HepG2 (cell line): ENCODE measurements at regions not wholly inside any gene's neighbourhood (a gene's known extent, or its start where the extent isn't known, plus 50 kb on each side); places are given as distances from the start of the nearest gene placed in this dataset.

Experiments
- ATAC-seq: fragments of 200-7000 bp; cut with Tn5 transposase; 3 replicates; pipeline ENCODE4 v1.9.1; 2020; ENCODE audit warnings: mild to moderate bottlenecking, moderate library complexity
- BruUV-seq: library from RNA; stranded (reverse); fragments of 400-500 nt; replicated peaks from 2 replicates; lab custom pipeline; 2021; lab: Mats Ljungman, UMichigan
- CTCF ChIA-PET: fragments of 300-600 bp; formaldehyde crosslinking; extraction: SDS; loops from one replicate; lab custom pipeline; 2021; ENCODE audit warnings: low total read pairs, inconsistent platforms, low intra/inter-chr PET ratio; lab: Yijun Ruan, JAX
- POLR2A ChIA-PET: fragments of 350-600 bp; sonication (Branson Sonifier 250); formaldehyde crosslinking; loops from one replicate; lab custom pipeline; 2020; ENCODE audit warnings: antibody characterized with exemption, inconsistent platforms; lab: Yijun Ruan, JAX
- DNase-seq: peaks from one replicate; pipeline ENCODE4 v3.0.0-alpha.2; 2015; ENCODE audit warnings: low spot score
- FAIRE-seq: peaks from 3 replicates; lab custom pipeline; 2011; peaks lifted over from hg19 to GRCh38; lab: Jason Lieb, UNC
- H2AFZ ChIP-seq: one replicate; pipeline ENCODE4 v1.6.1; 2011; ENCODE audit warnings: low read length, inconsistent platforms
- H3K27ac ChIP-seq: fragments of 300-600 bp; 3 replicates; pipeline ENCODE4 v1.8.0; 2011; ENCODE audit warnings: mixed run types, mild to moderate bottlenecking, mixed read lengths, low read length, inconsistent platforms; ENCODE audit not compliant: insufficient read depth; ENCODE audit errors: extremely low read length
- H3K27me3 ChIP-seq, 2 experiments: fragments of 200-600 bp in 1 of 2; 2 replicates in 1 of 2; 3 replicates in 1 of 2; pipeline versions ENCODE4 v1.6.0 to v1.8.0; 2011; ENCODE audit warnings: low read length in 2 of 2, mild to moderate bottlenecking in 2 of 2, moderate library complexity in 2 of 2, inconsistent platforms in 1 of 2; ENCODE audit not compliant: insufficient read depth in 2 of 2, control insufficient read depth in 1 of 2
- H3K36me3 ChIP-seq, 2 experiments: fragments of 200-600 bp in 1 of 2; replicated peaks in 1 of 2; 2 replicates in 1 of 2; 3 replicates in 1 of 2; pipeline versions ENCODE4 v1.5.1 to v1.8.0; 2011; ENCODE audit warnings: low read length in 2 of 2, inconsistent platforms in 1 of 2; ENCODE audit not compliant: insufficient read depth in 2 of 2, control insufficient read depth in 1 of 2
- H3K4me1 ChIP-seq: 2 replicates; pipeline ENCODE4 v1.5.1; 2012; ENCODE audit warnings: low read length, inconsistent platforms; ENCODE audit not compliant: insufficient read depth
- H3K4me2 ChIP-seq: 2 replicates; pipeline ENCODE4 v1.6.0; 2011; ENCODE audit warnings: low read depth, low read length, inconsistent platforms
- H3K4me3 ChIP-seq, 3 experiments: fragments of 200-600 bp in 1 of 3; sonication (generic), shearing (Covaris generic) in 1 of 3; replicated peaks in 1 of 3; 2 replicates each; pipeline ENCODE4 v1.5.1; 2011 to 2016; ENCODE audit warnings: low read length in 3 of 3, inconsistent platforms in 2 of 3, low read depth in 2 of 3, mild to moderate bottlenecking in 2 of 3, control low read depth in 1 of 3, mixed read lengths in 1 of 3; ENCODE audit not compliant: insufficient read depth in 1 of 3
- H3K79me2 ChIP-seq: one replicate; pipeline ENCODE4 v1.6.1; 2011; ENCODE audit warnings: low read length, inconsistent platforms; ENCODE audit not compliant: insufficient read depth
- H3K9ac ChIP-seq: 2 replicates; pipeline ENCODE4 v1.6.0; 2011; ENCODE audit warnings: mild to moderate bottlenecking, low read depth, low read length, inconsistent platforms; ENCODE audit not compliant: insufficient read depth
- H3K9me3 ChIP-seq: 2 replicates; pipeline ENCODE4 v1.5.1; 2012; ENCODE audit warnings: mild to moderate bottlenecking, low read length
- H4K20me1 ChIP-seq: 2 replicates; pipeline ENCODE4 v1.6.0; 2011; ENCODE audit warnings: inconsistent platforms, mild to moderate bottlenecking, low read length, moderate library complexity; ENCODE audit not compliant: insufficient read depth
- BHLHE40 ChIP-seq: IDR thresholded peaks from 2 replicates; pipeline ENCODE4 v1.6.1; 2011; ENCODE audit warnings: low read length, improper control_type of control experiment
- CCAR2 ChIP-seq: fragments of 200-400 bp; formaldehyde crosslinking; optimal IDR thresholded peaks from 2 replicates; pipeline ENCODE3; 2018; ENCODE audit warnings: low read depth, mild to moderate bottlenecking, low read length, moderate library complexity
- DPF2 ChIP-seq: sonication (generic); formaldehyde crosslinking; IDR thresholded peaks from 2 replicates; pipeline ENCODE4 v1.4.0; 2020; ENCODE audit warnings: mild to moderate bottlenecking, low read depth, missing genetic modification reagents, borderline replicate concordance
- KLF16 ChIP-seq, 2 experiments: sonication (generic) in 1 of 2; formaldehyde crosslinking in 1 of 2; IDR thresholded peaks; 2 replicates each; pipeline versions ENCODE4 v1.6.1 to v1.8.0; 2016 to 2023; ENCODE audit warnings: missing genetic modification reagents in 2 of 2, missing compliant biosample characterization in 1 of 2
- MED1 ChIP-seq: sonication (generic); formaldehyde crosslinking; IDR thresholded peaks from 2 replicates; pipeline ENCODE4 v1.4.0; 2020; ENCODE audit warnings: missing genetic modification reagents
- MED8 ChIP-seq: sonication (generic); formaldehyde crosslinking; IDR thresholded peaks from 2 replicates; pipeline ENCODE4 v1.8.1; 2023; ENCODE audit warnings: mild to moderate bottlenecking, missing genetic modification reagents; ENCODE audit not compliant: insufficient replicate concordance
- MIER2 ChIP-seq: IDR thresholded peaks from 2 replicates; pipeline ENCODE4 v1.6.1; 2016; ENCODE audit warnings: missing biosample characterization, missing genetic modification reagents
- MTF1 ChIP-seq: sonication (generic); formaldehyde crosslinking; IDR thresholded peaks from 2 replicates; pipeline ENCODE4 v1.5.0; 2020; ENCODE audit warnings: missing genetic modification reagents
- NCOA2 ChIP-seq: sonication (generic); formaldehyde crosslinking; IDR thresholded peaks from 2 replicates; pipeline ENCODE4 v1.8.0; 2022; ENCODE audit warnings: inconsistent platforms
- NPAS2 ChIP-seq: sonication (generic); formaldehyde crosslinking; IDR thresholded peaks from 2 replicates; pipeline ENCODE4 v1.8.0; 2022; ENCODE audit warnings: mild to moderate bottlenecking, missing genetic modification reagents, borderline replicate concordance
- NRL ChIP-seq: sonication (generic); formaldehyde crosslinking; IDR thresholded peaks from 2 replicates; pipeline ENCODE4 v1.5.0; 2020; ENCODE audit warnings: missing genetic modification reagents, mild to moderate bottlenecking, moderate library complexity, borderline replicate concordance
- PLRG1 ChIP-seq: fragments of 450-650 bp; conservative IDR thresholded peaks from 2 replicates; pipeline ENCODE4 v1.6.1; 2016
- POLR2AphosphoS5 ChIP-seq: IDR thresholded peaks from 2 replicates; pipeline ENCODE4 v1.6.1; 2012; ENCODE audit warnings: low read depth, low read length
- RCOR2 ChIP-seq: IDR thresholded peaks from 2 replicates; pipeline ENCODE4 v1.6.1; 2016; ENCODE audit warnings: missing biosample characterization, missing genetic modification reagents
- SAFB2 ChIP-seq: sonication (generic); formaldehyde crosslinking; IDR thresholded peaks from 2 replicates; pipeline ENCODE4 v1.5.1; 2020; ENCODE audit warnings: missing genetic modification reagents, low read depth, mild to moderate bottlenecking, borderline replicate concordance
- SIN3B ChIP-seq: fragments of 150-350 bp; IDR thresholded peaks from 2 replicates; pipeline ENCODE4 v1.6.1; 2014; ENCODE audit warnings: low read length
- TEAD2 ChIP-seq: sonication (generic); formaldehyde crosslinking; IDR thresholded peaks from 2 replicates; pipeline ENCODE4 v1.9.0; 2021; ENCODE audit warnings: missing genetic modification reagents
- ZEB1 ChIP-seq: IDR thresholded peaks from 2 replicates; pipeline ENCODE4 v1.6.1; 2012; ENCODE audit warnings: mild to moderate bottlenecking, low read depth, inconsistent platforms; ENCODE audit not compliant: insufficient replicate concordance
- ZKSCAN5 ChIP-seq: sonication (generic); formaldehyde crosslinking; IDR thresholded peaks from 2 replicates; pipeline ENCODE4 v1.5.1; 2020; ENCODE audit warnings: mild to moderate bottlenecking, missing genetic modification reagents
- ZNF143 ChIP-seq: sonication (generic); formaldehyde crosslinking; IDR thresholded peaks from 2 replicates; pipeline ENCODE4 v1.4.0; 2020; ENCODE audit warnings: missing genetic modification reagents
- ZNF333 ChIP-seq: sonication (generic); formaldehyde crosslinking; IDR thresholded peaks from 2 replicates; pipeline ENCODE4 v1.4.0; 2020; ENCODE audit warnings: mild to moderate bottlenecking, missing genetic modification reagents, borderline replicate concordance
- ZNF746 ChIP-seq: sonication (generic); formaldehyde crosslinking; IDR thresholded peaks from 2 replicates; pipeline ENCODE4 v1.8.0; 2022; ENCODE audit warnings: mild to moderate bottlenecking, missing genetic modification reagents
- ZNF768 ChIP-seq: sonication (generic); formaldehyde crosslinking; IDR thresholded peaks from 2 replicates; pipeline ENCODE4 v1.4.0; 2020; ENCODE audit warnings: missing genetic modification reagents
- WGBS: methylation state at CpG from one replicate; pipeline ENCODE4 v1.1.6; 2017; ENCODE audit warnings: low lambda C conversion rate; 5-methylcytosine and 5-hydroxymethylcytosine counted together
- in situ Hi-C: cut with HindIII; loops from 2 replicates; pipeline ENCODE4 v1.10.0; 2017; ENCODE audit warnings: low pct_unique_long_range_greater_than_20kb; ENCODE audit not compliant: extremely low pct_ligation_motif_present
- intact Hi-C: fragments of 100-400 bp; cut with micrococcal nuclease; formaldehyde crosslinking; loops from one replicate; pipeline ENCODE4 v1.10.0; 2022; ENCODE audit not compliant: unreplicated experiment

DNA sequence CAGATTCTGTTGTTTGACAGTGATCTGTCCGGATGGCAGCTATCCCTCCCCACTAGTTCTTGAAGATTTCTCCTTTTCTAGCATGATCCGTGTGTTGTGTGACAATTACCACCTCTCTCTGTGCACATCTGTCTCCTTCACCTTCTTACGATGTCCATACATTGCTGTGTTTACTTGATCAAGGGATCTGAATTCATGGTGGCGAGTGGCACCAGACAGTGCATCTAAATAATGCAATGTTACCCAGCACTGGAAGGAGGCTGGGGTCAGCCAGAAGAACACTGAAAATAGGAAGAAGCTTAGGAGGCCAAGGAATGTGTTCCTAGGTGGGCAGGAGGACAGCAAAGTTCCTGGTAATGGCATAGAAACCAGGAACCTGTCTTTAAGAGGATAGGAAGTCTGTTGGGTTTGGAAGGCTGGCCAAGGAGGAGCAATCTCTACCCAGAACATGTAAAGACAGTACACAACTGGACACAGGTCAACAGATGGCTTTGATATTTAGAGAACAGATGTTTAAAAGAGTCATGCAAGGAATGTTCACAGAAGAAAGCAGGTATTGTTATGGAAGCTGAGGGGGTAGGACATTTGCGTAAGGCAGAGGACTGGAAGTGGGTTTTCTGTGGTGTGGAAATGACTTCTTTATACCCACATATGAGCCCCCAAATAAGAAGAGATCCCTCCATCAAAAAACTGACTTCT lies 126.4 kb downstream of the HRH4 start:
- no peaks in the 10 kb centered on the region for H3K79me2 ChIP-seq
- ChIA-PET POLR2A (no interaction called here), CTCF (no interaction called here)
- H3K36me3 ChIP-seq: no peaks in the 10 kb centered on the region
- no peaks in the 10 kb centered on the region for H3K4me1 ChIP-seq
- H3K4me3 ChIP-seq: no peak overlapping the region
- no peak for ATAC-seq
- H3K9ac ChIP-seq: no peak overlapping the region
- TF ChIP-seq SIN3B (no peak), MIER2 (CRISPR knock-in tag) (no peak), ZNF333 (CRISPR knock-in tag) (no peak), MED1 (CRISPR knock-in tag) (no peak), ZEB1 (no peak), RCOR2 (CRISPR knock-in tag) (no peak)
- peaks cover 0 to 5% of the 10 kb centered on the region in 2 experiments; a peak in 2 of 5 replicates for H3K27me3 ChIP-seq
- in situ Hi-C loops: loop anchor here (25.0 kb wide), 1 partner anchor 100 kb away; no protein-coding TSS in a partner anchor
- no peak overlapping the region for H3K4me2 ChIP-seq
- BruUV-seq: no TSS peak
- DNase-seq: no peak
- no peaks in the 10 kb centered on the region for H3K9me3 ChIP-seq
- no peak overlapping the region for H2AFZ ChIP-seq
- 30% methylated on average over 5 of the region's 5 CpGs for WGBS
- H3K27ac ChIP-seq: no peak overlapping the region
- no peak for FAIRE-seq
- intact Hi-C loops: no loop called here
- no peaks in the 10 kb centered on the region for H4K20me1 ChIP-seq

DNA sequence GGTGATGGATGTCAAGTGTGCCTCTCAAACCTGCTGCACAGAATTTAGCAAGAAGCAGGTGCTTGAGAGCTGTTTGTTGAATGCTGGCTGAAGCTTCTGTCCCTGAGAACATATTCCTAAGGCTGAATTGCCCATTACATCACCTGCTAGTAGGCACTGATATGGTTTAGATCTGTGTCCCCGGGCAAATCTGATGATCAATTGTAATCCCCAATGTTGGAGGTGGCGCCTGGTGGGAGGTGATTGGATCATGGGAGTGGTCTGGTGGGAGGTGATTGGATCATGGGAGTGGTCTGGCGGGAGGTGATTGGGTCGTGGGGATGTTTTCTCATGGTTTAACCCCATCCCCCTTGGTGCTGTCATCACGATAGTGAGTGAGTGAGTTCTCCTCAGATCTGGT lies 128.0 kb downstream of the HRH4 start:
- TF ChIP-seq TEAD2 (no peak), ZNF746 (no peak), POLR2AphosphoS5 (no peak), KLF16 (CRISPR knock-in tag; IDR thresholded peaks at IDR 0.05) (no peak), MTF1 (no peak), NCOA2 (CRISPR knock-in tag) (no peak), MED8 (no peak), CCAR2 (no peak), NPAS2 (no peak), NRL (no peak), SAFB2 (CRISPR knock-in tag) (no peak), ZNF143 (no peak), BHLHE40 (no peak), PLRG1 (no peak), DPF2 (CRISPR knock-in tag) (no peak), ZKSCAN5 (CRISPR knock-in tag) (no peak), ZNF768 (no peak)
- TF ChIP-seq, all 625 proteins: peak for 0
- no peak for FAIRE-seq
- H3K9ac ChIP-seq: no peak overlapping the region
- H3K4me2 ChIP-seq: no peak overlapping the region
- BruUV-seq: no TSS peak
- H3K4me3 ChIP-seq: no peak overlapping the region
- no peak overlapping the region for H3K27ac ChIP-seq
- WGBS: 60% methylated on average over 2 of the region's 5 CpGs
- H4K20me1 ChIP-seq: no peaks in the 10 kb centered on the region
- H2AFZ ChIP-seq: no peak overlapping the region
- H3K79me2 ChIP-seq: no peaks in the 10 kb centered on the region
- ChIA-PET POLR2A (no interaction called here), CTCF (no interaction called here)
- H3K27me3 ChIP-seq: peaks cover 0 to 5% of the 10 kb centered on the region in 2 experiments; a peak in 2 of 5 replicates
- intact Hi-C loops (no loop called here), in situ Hi-C loops (loop anchor here (25.0 kb wide), 1 partner anchor 101 kb away; no protein-coding TSS in a partner anchor)
- no peak for DNase-seq
- no peaks in the 10 kb centered on the region for H3K4me1 ChIP-seq
- no peaks in the 10 kb centered on the region for H3K36me3 ChIP-seq
- ATAC-seq: no peak
- no peaks in the 10 kb centered on the region for H3K9me3 ChIP-seq
